Small intestine (tissue), 7 donors: ENCODE measurements at regions not wholly inside any gene's neighbourhood (a gene's known extent, or its start where the extent isn't known, plus 50 kb on each side); places are given as distances from the start of the nearest gene placed in this dataset.

Experiments used
- DNase-seq, 2 donors: peaks; one replicate each; pipeline versions ENCODE4 v3.0.0 to v3.0.0-alpha.2; 2013
- FAIRE-seq: peaks from 2 replicates; lab custom pipeline; 2012; peaks lifted over from hg19 to GRCh38; lab: Jason Lieb, UNC
- H3K27ac ChIP-seq, 3 donors: one replicate each; pipeline ENCODE4 v1.5.1; 2013; ENCODE audit warnings: low read length in 2 of 3, mild to moderate bottlenecking in 2 of 3, control low read depth in 1 of 3, inconsistent platforms in 1 of 3, low read depth in 1 of 3, moderate library complexity in 1 of 3
- H3K27me3 ChIP-seq, 3 donors: one replicate each; pipeline ENCODE4 v1.6.1; 2013; ENCODE audit warnings: low read length in 3 of 3, inconsistent platforms in 1 of 3; ENCODE audit not compliant: control insufficient read depth in 3 of 3, insufficient read depth in 3 of 3
- H3K36me3 ChIP-seq, 3 donors: one replicate each; pipeline ENCODE4 v1.6.1; 2013; ENCODE audit warnings: low read length in 3 of 3, inconsistent platforms in 1 of 3, low read depth in 1 of 3, mild to moderate bottlenecking in 1 of 3, moderate library complexity in 1 of 3; ENCODE audit not compliant: control insufficient read depth in 3 of 3, insufficient read depth in 2 of 3
- H3K4me1 ChIP-seq, 3 donors: one replicate each; pipeline ENCODE4 v1.6.1; 2013; ENCODE audit warnings: low read length in 2 of 3, inconsistent platforms in 1 of 3, low read depth in 1 of 3, mild to moderate bottlenecking in 1 of 3, moderate library complexity in 1 of 3; ENCODE audit not compliant: control insufficient read depth in 3 of 3, insufficient read depth in 2 of 3
- H3K4me3 ChIP-seq, 3 donors: one replicate each; pipeline ENCODE4 v1.5.1; 2013; ENCODE audit warnings: low read length in 3 of 3, control low read depth in 1 of 3, inconsistent platforms in 1 of 3, low read depth in 1 of 3, mild to moderate bottlenecking in 1 of 3, moderate library complexity in 1 of 3
- H3K9me3 ChIP-seq, 2 donors: one replicate each; pipeline ENCODE4 v1.6.1; 2013; ENCODE audit warnings: low read depth in 1 of 2, low read length in 1 of 2; ENCODE audit not compliant: control insufficient read depth in 2 of 2, insufficient read depth in 1 of 2
- whole genome bisulfite sequencing, 3 donors: extraction: QIAGEN DNeasy Blood & Tissue Kit; methylation state at CpG; one replicate each; pipeline ENCODE4 v1.1.7; 2013; 5-methylcytosine and 5-hydroxymethylcytosine counted together
- donor health status: healthy with polysubstance abuse.
- donor health status: control.
- donor health status: control.
- donor health status: Bipolar disorder and iron deficiency.
- donor health status: healthy.

DNA sequence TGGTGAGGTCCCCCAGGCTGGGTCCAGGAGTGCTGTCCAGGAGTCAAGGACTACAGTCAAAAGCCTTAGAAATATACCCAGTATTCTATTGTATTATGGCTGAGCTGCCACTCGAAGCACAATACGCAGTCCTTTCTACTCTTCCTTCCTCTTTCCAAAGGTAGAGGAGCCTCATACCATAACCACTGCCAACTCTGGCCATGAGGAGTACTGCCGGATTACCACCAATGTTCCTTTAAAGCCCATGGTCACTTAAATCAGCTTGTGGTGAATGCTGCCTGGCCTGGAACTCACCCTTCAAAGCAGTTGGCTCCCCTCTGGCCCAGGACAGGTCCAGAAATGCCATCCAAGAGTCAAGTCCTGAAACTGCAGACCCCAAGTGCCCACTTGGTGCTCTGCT, 425.4 kb downstream of the SLC16A7 start:
- FAIRE-seq (no peak), DNase-seq (no peak)
- no peak overlapping the region for H3K27ac ChIP-seq
- no peak overlapping the region for H3K4me3 ChIP-seq
- no peaks in the 10 kb centered on the region for H3K36me3 ChIP-seq
- no peaks in the 10 kb centered on the region for H3K27me3 ChIP-seq
- H3K4me1 ChIP-seq = no peaks in the 10 kb centered on the region
- 90 to 94% (median 91%) methylated on average over 3 of the region's 3 CpGs for WGBS, 3 donors
- H3K9me3 ChIP-seq = no peaks in the 10 kb centered on the region

DNA sequence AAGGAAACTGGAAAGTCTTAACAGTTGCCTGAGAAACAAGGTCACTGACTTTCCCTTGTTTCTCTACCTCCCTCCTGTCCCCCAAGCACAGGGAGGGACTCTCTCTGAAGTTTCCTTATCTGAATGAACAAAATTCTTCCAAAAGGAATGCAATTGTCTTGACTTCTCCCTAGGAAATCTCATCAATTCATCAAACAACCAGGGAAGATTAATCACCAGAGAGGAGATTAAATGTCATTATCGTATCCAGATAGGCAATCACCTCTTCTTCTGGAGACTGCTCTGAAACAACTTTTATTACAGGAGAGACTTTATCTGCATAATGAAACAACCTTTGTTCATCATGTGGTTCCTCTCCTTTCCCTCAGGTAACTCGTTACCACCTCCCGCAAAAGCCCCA, 431.4 kb downstream of the SLC16A7 start:
- Histone ChIP-seq H3K36me3 (no peaks in the 10 kb centered on the region), H3K27ac (no peak overlapping the region), H3K27me3 (no peaks in the 10 kb centered on the region), H3K4me1 (peaks cover 0 to 6% (median 0%) of the 10 kb centered on the region in 3 donors), H3K9me3 (no peaks in the 10 kb centered on the region), H3K4me3 (no peak overlapping the region)
- WGBS, 3 donors = 17 to 65% (median 38%) methylated on average over 3 of the region's 3 CpGs
- DNase-seq (peak; percentile 20 to 64), FAIRE-seq (no peak)

DNA sequence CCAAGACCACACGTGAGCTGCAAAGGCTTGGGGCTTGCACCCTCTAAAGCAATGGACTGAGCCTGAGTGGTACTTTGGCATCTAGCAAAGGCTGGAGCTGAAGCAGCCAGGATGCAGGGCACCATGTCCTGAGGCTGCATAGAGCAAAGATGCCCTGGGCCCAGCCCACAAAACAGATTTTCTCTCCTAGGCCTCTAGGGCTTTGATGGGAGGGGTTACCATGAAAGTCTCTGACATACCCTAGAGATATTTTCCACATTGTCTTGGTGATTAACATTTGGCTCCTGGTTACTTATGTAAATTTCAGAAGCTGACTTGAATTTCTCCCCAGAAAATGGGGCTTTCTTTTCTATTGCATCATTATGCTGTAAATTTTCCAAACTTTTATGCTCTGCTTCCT, 438.3 kb downstream of the SLC16A7 start:
- Histone ChIP-seq H3K27ac (no peak overlapping the region), H3K4me3 (no peak overlapping the region), H3K36me3 (no peaks in the 10 kb centered on the region), H3K27me3 (no peaks in the 10 kb centered on the region), H3K4me1 (no peaks in the 10 kb centered on the region), H3K9me3 (peaks cover 2 to 12% of the 10 kb centered on the region in 2 donors)
- FAIRE-seq (no peak), DNase-seq (no peak)
- 47 to 71% (median 50%) methylated on average over 1 of the region's 1 CpG for WGBS, 3 donors

DNA sequence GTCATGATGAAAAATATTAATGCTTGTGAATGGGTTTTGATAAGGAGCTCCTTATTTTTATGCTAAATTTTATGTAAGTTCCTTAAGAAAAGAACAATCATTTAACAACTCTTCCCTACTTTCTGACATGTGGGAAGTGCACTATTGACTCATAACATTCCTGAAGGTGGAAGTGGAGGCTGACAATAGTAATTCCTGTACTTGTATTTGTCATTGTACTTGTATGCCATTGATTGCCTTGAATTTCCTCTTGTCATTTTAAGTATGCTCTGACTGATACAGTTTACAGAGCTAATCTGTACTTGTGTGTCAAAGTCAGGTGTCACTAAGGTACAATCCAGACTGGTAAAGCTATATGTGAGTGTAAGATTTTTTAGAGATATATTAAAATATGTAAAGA, 440.0 kb downstream of the SLC16A7 start:
- no peak overlapping the region for H3K27ac ChIP-seq
- H3K4me1 ChIP-seq = no peaks in the 10 kb centered on the region
- FAIRE-seq (no peak), DNase-seq (no peak)
- no peak overlapping the region for H3K4me3 ChIP-seq
- peaks cover 2 to 12% of the 10 kb centered on the region in 2 donors for H3K9me3 ChIP-seq
- H3K36me3 ChIP-seq = no peaks in the 10 kb centered on the region
- no peaks in the 10 kb centered on the region for H3K27me3 ChIP-seq

DNA sequence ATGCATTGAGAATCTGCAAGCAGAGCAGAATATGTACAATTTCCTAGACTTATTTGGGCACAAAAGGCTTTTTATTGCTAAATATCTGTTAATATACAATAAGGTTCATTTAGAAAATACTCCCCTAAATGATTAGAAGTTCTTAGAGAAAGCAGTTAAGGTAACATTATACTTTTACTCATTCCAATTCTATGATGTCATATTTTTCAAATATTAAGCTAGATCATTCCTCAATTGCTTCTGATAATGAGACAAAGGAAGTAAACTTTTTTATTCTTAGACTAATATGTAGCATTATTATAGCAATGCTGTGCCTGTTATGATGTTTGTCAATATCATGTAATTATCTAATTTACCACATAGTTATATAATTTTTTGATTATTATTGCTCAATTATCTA, 447.0 kb downstream of the SLC16A7 start:
- Histone ChIP-seq H3K4me3 (no peak overlapping the region), H3K9me3 (no peaks in the 10 kb centered on the region), H3K27ac (no peak overlapping the region), H3K4me1 (no peaks in the 10 kb centered on the region), H3K36me3 (no peaks in the 10 kb centered on the region), H3K27me3 (no peaks in the 10 kb centered on the region)
- FAIRE-seq = peak; percentile 51
- no peak for DNase-seq

DNA sequence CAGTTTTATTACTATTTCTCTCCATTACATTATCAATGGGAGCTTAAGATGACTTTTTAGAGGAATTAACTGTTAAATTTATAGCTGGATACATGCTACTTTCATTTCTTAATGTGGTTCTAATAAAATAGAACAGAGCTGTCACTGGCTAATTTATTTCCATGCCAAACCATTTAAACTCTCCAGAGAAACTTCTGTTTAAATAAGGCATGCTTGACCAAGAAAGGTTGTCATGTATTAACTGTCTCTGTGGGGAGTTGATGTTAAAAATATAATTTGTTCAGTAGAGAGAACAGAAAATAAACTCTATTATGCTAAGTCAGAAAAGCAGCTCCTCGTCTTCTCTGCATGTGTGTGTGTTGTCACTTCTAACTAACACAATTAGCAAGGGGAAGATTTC, 447.4 kb downstream of the SLC16A7 start:
- no peaks in the 10 kb centered on the region for H3K9me3 ChIP-seq
- WGBS, 3 donors = 53 to 70% (median 57%) methylated on average over 1 of the region's 1 CpG
- H3K4me3 ChIP-seq = no peak overlapping the region
- no peak for DNase-seq
- H3K27ac ChIP-seq = no peak overlapping the region
- FAIRE-seq = no peak
- H3K36me3 ChIP-seq = no peaks in the 10 kb centered on the region
- no peaks in the 10 kb centered on the region for H3K27me3 ChIP-seq
- no peaks in the 10 kb centered on the region for H3K4me1 ChIP-seq

DNA sequence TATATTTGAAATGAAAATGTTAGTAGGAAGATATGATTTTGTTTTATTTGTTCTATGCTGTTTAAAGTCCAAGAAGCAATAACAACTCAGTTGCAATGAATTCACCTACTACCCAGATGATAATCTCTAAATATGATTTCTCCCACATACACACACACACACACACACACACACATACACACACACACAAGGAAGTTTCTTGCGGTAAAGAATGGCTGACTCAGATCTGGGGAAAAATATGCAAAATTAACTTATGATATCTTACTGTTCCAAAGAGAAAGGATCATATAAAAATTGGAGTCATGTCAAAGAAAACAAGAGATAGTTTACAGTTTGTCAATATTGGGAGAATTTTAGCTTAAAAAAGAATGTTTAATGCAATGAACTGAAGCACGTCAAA, 456.7 kb downstream of the SLC16A7 start:
- WGBS, 3 donors = 73 to 89% (median 87%) methylated on average over 2 of the region's 2 CpGs
- FAIRE-seq (no peak), DNase-seq (no peak)
- H3K4me3 ChIP-seq = no peak overlapping the region
- H3K27me3 ChIP-seq = no peaks in the 10 kb centered on the region
- no peak overlapping the region for H3K27ac ChIP-seq
- no peaks in the 10 kb centered on the region for H3K4me1 ChIP-seq
- no peaks in the 10 kb centered on the region for H3K36me3 ChIP-seq
- H3K9me3 ChIP-seq = no peaks in the 10 kb centered on the region

DNA sequence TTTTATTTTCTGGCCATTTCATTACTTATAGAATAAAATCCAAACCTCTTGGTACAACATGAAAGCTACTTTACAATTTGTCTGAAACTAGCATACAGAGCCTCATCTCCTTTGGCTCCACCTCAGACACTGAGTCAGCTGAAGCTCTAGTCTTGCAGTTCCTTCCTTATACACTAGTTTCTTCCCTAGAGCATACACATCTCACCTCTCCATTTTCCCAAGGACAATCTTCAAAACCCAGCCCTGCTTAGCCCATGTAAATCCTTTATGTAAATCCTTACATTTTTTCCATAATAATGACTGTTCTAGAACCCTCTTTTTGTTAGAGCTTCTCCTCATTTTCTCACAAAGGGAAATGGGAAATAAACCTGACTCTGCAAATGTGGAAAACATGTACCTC, 463.4 kb downstream of the SLC16A7 start:
- H3K4me3 ChIP-seq = no peak overlapping the region
- no peaks in the 10 kb centered on the region for H3K27me3 ChIP-seq
- no peaks in the 10 kb centered on the region for H3K4me1 ChIP-seq
- H3K27ac ChIP-seq = no peak overlapping the region
- H3K36me3 ChIP-seq = no peaks in the 10 kb centered on the region
- peaks cover 0 to 3% of the 10 kb centered on the region in 2 donors for H3K9me3 ChIP-seq
- FAIRE-seq = no peak
- DNase-seq = no peak

DNA sequence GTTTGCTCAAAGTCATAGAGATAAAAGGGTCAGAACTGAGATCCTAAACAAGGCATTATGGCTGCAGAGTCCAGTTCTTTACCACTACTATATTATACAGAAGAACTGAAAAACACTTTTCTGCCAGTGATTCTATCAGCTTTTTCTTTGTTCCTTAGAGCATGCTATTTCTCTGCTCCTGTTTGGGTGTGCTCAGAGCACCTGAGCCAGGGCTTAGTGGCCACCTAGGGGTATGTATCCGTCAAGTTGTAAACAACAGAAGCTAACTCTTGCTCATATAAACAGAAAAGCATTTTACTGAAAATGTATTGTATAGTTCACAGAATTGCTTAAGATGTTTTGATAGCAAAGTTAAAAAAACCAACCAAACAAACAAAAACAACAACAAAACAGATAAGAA, 470.8 kb downstream of the SLC16A7 start:
- Histone ChIP-seq H3K9me3 (no peaks in the 10 kb centered on the region), H3K27me3 (no peaks in the 10 kb centered on the region), H3K4me1 (no peaks in the 10 kb centered on the region), H3K27ac (no peak overlapping the region), H3K4me3 (no peak overlapping the region), H3K36me3 (no peaks in the 10 kb centered on the region)
- FAIRE-seq = no peak
- 81 to 88% (median 88%) methylated on average over 1 of the region's 1 CpG for WGBS, 3 donors
- no peak for DNase-seq
